G401 (cell line): ENCODE measurements at regions not wholly inside any gene's neighbourhood (a gene's known extent, or its start where the extent isn't known, plus 50 kb on each side); places are given as distances from the start of the nearest gene placed in this dataset.

Experiments used
- DNase-seq: peaks from one replicate; pipeline ENCODE4 v3.0.0-alpha.2; 2015; ENCODE audit warnings: low spot score
- in situ Hi-C: cut with HindIII; loops from 2 replicates; pipeline ENCODE4 v1.10.0; 2016; ENCODE audit warnings: low sequenced_read_pairs, mixed read lengths

DNA sequence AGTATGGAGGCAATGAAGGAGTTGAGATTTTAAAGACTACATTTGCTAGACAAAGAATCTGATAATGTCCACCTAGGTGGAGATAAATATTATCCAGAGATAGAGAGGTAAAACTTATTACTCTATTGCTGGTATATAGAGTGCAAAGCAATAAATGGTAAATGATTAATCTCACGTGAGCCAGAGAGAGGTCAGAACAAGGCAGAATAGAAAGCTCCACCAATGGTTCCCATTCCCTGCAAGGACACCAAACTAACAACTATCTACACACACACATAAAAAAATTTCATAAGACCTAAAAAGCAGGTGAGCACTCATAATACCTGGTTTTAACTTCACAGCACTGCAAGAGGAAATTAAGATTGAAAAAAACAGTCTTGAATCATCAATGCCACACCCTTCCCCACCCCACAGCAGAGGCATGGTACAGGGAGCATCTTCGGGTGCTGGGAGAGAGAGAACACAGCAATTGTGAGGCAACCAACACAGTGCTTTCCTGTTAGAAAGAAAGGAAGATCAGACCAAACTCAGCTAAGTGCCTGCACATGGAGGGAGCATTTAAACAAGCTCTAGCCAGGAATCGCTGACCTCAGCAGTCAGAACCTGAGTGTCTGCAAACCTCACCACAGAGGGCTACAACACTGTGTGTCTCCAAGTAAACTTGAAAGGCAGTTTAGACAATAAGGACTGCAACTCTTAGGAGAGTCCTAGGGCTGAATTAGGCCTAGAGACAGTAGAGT lies 1432.6 kb upstream of the TMEFF2 start:
- in situ Hi-C loops = no loop called here
- DNase-seq = no peak

DNA sequence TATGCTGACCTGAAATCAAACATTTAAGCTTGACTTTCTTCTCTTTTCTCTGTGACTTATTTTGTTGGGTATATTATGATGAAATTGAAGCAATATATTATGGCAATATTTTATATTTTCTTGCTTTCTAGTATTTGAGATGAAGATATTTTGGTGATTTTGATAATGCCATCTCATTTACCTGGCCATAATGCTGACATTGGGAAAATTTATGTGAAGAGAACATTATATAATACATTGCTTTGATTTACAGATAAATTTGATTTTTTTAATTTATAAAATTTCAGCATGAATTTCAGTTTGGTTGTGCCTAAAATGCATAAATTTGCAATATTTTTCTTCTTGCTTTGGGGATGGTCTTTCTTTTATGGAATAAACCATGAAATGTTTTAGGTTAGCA lies 1413.7 kb upstream of the TMEFF2 start:
- DNase-seq = no peak
- in situ Hi-C loops = no loop called here

DNA sequence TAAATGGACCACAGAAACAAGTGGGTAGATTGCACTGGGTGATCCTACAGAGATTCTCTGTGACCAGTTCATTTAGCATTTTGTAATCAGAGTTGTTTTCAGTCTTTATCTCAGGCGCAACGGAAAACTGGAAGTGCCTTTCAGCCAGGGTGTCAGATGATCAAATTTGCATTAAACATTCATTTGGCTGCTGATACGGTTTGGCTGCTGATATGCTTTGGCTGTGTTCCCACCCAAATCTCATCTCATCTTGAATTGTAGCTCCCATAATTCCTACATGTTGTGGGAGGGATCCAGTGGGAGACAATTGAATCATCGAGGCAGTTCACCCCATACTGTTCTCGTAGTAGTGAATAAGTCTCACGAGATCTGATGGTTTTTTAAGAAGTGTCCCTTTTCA lies 1396.1 kb upstream of the TMEFF2 start:
- no peak for DNase-seq
- in situ Hi-C loops = no loop called here

DNA sequence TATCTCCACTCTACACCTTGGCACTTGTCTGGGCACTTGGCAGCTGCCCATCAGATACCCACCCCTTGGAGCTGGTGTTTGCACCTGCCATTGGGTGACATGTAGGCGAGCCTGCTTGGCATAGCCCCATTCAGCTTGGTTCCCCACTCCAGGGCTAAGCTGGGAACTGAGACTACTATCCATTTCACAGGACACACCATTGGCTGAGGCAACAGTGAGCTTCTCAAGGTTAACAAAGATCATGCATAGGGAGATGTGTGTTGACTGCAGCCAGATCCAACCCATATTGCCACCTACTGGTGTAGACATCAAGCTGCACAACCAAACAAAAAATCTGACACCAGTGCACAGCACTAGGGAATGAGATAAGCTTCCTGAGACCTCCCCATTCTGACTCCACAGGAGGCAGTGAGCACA lies 1389.8 kb upstream of the TMEFF2 start:
- DNase-seq = no peak
- in situ Hi-C loops = no loop called here

DNA sequence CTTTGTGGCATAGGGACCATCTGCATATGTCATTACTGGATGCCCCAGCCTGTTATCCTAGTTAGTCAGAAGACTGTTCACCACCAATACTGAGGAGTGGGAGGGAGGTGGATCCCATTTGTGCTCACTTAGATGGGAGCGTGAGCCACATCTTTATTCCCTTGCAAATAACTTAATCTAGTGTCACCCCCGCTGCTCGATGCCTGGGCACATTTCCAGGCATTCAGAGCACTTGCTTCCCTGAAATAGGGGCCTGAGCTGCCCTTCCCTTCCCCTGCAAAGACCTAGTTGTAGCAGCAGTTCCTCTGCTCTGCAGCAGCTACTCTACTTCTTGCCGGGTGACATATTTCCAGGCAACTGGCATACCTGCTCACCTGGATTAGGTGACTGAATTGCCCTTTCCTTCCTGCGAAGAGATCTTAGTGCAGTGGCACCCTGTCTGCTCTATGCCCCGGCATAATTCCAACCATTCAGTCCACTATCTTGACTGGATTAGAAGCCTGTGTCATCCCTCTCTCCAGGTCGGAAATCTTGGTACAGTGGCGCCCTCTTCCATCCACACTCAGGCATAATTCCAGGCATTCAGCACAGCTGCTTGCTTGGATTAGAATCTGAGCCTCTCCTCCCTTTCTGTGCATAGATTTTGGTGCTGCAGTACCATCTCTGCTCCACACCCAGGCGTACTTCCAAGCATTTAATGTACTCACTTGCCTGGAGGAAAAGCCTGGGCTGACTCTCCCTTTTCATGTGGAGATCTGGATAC lies 1389.1 kb upstream of the TMEFF2 start:
- in situ Hi-C loops = no loop called here
- no peak for DNase-seq

DNA sequence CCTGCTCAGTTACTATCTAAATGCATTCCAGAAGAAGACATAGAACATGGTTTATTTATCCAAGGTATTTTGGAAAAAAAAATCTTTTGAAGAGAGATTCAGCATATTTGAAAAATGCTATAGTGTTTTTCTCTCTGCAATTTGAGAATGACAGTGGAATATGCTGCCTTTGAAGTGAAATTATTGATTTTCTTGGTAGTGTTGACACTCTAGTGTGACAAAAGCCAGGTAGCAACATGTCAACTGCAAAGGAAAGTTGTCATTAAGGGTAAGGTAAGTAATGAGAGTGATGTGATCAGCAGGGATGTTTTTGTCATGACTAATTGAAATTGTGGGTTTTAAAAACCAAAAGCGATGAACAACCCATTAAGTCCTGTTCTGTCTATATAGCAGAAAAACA lies 1387.1 kb upstream of the TMEFF2 start:
- in situ Hi-C loops = no loop called here
- DNase-seq = no peak

DNA sequence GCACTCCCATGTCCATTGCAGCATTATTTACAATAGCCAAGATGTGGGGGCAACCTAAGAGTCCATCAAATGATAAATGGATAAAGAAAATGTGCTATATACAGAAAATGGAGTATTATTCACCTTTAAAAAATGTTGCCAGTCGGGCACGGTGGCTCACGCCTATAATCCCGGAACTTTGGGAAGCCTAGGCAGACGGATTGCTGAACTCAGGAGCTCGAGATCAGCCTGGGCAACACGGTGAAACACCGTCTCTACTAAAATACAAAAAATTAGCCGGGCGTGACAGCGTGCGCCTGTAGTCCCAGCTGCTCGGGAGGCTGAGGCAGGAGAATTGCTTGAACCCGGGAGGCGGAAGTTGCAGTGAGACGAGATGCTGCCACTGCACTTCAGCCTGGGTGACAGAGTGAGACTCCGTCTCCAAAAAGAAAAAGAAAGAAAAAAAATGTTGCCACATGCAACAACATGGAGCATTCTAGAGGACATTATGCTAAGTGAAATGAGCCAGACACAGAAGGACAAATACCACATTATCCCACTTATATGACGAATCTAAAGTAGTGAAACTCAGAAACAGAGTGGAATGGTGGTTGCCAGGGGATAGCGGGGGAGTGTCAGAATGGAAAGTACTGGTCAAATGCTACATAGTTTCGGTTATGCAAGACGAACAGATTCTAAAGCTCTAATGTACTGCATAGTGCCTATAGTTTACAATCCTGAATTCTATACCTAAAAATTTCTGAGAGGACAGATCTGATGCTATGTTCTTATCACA lies 1385.6 kb upstream of the TMEFF2 start:
- in situ Hi-C loops = no loop called here
- no peak for DNase-seq

DNA sequence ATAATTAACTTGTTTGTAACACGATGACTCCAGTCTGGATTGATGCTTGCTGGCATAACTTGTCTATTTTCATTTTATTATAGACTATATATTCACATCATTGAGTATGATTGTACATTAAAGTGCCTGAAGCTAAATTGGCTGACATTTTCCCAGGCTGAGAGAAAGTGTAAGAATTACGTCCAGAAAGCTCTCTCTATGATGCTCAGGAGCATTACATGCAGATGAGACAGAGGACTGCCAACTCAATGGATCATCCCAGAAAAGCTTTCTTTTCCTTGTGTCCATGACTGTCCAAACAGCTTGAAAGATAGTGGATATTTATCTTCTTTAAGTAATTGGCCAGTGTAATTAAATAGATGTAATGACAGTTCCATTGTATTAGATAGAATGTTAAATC lies 1372.2 kb upstream of the TMEFF2 start:
- no peak for DNase-seq
- in situ Hi-C loops = no loop called here

DNA sequence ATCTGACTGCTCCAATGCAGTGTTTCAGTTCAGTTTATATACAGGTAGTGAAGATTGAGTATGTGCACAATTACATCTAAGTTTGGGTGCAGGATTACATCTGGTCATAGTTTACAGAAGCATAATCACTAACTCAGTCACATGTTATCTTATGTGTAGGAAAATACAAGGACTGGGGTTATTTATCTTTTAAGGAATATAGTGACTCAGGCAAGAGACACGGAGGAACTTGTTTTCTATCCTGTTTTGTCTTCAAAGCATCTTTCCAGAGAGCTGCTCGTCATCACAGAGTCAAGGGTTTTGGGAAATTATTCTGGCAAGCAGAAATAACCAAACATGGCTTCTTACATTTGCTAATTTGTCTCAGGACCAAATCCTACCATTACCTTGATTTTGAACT lies 1371.5 kb upstream of the TMEFF2 start:
- in situ Hi-C loops = no loop called here
- no peak for DNase-seq

DNA sequence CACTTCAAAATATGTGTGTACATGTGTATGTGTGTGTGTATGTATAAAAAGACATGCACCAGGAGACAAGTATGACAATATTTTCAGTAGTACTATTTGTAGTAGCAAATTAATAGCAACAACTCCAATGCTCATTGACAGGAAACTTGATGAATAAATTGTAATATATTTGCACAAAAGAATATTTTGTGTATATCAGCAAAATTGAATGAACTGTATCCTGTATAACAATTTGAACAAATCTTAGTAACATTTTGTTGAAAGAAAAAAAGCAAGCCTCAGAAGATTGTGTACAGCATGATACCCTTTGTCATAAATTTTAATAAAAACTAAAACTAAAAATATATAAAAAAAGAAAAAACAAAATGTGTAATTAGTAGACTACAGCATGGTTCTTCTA lies 1367.3 kb upstream of the TMEFF2 start:
- in situ Hi-C loops = no loop called here
- DNase-seq = no peak

DNA sequence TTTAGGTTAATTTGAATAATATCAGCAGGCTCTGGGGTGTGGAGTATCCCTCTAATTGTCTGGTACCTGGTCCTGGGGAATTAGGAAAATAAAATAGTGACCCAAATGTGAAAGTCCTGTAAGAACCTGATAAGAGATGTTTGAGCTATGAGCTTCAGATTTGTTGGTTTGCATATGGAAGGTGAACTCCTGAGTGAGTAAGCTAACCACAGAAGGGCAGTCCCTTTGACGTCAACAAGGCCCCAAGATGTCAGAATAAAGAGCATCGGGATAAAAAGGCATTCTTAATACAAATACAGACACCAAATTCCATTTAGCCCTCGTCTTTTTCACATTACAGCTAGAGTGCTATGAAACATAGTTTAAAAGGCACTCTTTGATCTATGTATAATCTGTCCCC lies 1366.3 kb upstream of the TMEFF2 start:
- in situ Hi-C loops = no loop called here
- DNase-seq = no peak

DNA sequence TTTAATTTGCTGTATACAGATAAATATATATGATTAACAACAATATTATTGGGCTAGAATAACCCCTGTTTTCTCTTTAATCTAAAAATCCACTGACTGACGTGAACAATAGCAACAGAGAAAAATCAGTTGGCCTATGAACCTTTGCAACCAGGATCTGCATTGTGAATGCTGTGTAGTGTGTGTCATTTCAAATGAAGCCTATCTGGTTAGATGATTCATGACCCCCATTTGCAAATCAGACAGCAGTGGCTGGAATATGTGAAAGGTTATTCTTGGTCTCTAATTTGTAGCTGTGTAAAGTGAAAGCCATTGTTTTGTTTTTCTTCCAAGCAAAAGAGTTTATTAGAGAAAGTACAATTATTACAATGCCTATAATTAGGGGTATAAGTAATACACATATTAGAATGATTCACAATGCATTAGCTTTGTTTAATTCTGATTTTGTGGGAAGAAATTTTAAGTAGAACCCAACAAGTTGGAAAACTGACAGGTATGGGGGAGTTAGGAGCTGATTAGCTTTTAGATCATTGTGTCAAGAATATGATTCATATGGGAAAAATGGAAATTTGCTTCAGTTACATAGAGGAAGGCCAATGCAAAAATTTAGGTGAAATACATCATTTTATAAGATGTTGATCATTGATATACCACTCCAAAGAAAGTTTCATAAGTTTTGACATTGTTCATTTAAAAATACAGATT lies 1362.2 kb upstream of the TMEFF2 start:
- in situ Hi-C loops = no loop called here
- DNase-seq = no peak

DNA sequence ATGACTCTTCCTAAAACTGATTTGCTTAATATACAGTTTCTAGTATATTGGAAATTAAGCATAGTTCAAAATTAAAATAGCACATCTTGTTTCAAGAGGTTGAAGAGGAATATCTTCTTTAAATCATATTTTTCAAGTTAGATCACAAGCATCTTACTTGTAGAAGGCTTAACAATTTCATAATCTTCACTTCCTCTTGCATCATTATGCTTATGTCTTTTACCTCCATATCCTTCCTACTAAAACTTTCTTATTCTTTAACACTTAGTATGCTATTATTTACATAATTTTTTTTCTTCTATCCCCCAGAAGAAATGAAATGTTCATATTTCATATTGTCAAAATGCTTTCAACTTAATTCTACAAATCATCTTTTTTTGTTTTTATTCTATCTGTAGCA lies 1354.9 kb upstream of the TMEFF2 start:
- in situ Hi-C loops = no loop called here
- DNase-seq = no peak

DNA sequence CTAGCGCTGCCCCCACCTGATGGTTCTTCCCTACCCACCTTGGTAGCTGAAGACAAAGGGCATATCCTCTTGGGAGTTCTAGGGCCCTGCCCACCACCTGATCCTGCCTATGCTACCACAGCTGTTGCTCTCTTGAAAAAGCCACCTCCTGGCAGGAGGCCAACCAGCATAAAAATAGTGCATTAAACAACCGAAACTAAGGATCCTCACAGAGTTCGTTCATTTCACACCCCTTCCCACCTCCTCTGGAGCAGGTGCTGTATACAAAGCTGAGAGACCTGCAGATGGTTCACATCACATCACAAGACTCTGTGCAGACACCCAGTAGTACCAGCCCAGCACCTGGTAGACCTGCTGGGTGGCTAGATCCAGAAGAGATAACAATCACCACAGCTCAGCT lies 1348.0 kb upstream of the TMEFF2 start:
- in situ Hi-C loops = no loop called here
- DNase-seq = no peak

DNA sequence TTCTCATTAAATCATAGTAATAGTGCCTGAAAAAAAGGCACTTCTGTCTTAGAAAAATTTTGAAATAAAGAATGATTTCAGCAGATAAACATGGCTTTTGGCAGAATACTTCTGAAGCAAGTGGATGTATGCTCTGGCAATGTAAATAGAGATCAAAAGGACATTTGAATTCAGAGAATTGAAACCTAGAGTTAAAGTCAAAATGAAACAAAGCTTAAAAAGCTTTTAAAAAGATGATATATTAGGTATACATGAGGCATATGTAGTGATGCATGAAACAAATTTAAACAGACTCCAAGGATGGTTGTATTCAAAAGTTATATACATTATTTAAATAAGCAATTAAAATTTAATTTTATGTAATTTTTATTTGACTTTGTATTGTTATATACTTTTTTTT lies 1344.5 kb upstream of the TMEFF2 start:
- DNase-seq = no peak
- in situ Hi-C loops = no loop called here

DNA sequence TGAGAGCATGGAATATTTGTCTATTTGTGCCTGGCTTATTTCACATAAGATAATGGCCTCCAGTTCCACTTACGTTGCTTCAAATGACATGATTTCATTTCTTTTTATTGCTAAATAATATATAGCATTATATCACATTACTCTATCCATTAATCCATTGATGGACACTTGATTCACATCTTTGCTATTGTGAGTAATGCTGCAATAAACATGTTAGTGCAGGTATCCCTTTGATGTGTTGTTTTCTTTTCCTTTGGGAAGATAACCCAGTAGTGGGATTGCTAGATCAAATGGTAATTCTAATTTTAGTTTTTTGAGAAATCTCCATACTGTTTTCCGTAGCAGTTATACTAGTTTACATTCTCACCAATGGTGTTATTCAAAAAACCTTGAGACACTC lies 1343.3 kb upstream of the TMEFF2 start:
- in situ Hi-C loops = no loop called here
- no peak for DNase-seq

DNA sequence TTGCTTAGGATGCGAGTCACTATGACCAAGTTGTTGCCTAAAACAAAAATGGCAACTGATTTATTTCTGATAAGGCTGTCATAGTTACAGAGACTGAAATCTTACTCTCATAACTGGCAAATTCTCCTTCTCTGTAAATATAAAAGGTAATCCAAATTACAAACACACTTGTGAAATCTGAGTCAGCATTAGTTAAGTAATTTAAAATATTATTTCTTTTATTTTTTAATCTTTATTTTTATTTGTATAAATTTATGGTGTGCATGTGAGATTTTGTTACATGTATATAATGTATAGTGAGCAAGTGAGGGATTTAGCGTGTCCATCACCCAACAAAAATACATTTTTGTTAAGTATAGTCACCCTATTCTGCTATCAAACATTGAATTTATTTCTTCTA lies 1342.8 kb upstream of the TMEFF2 start:
- in situ Hi-C loops = no loop called here

DNA sequence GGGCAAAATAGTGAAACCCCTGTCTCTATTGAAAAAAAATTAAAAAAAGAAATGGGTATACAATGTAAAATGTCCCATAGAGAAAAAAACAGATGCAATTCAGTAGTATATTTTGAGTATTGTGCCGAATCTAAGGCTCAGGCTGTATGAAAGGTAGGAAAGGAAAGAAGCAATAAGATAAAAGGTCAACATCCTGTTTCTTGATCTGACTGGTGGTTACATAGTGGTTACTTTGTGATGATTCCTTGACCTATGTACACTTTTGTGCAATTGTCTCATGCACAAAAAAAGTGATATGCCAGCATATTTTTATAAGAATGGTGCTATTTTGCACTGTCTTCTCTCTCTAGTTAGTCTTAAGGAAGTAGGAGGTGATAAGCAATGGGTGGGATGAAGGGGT lies 1333.7 kb upstream of the TMEFF2 start:
- no peak for DNase-seq
- in situ Hi-C loops = no loop called here

More for the DNA sequence above, 1342.8 kb upstream of the TMEFF2 start:
- DNase-seq = no peak

DNA sequence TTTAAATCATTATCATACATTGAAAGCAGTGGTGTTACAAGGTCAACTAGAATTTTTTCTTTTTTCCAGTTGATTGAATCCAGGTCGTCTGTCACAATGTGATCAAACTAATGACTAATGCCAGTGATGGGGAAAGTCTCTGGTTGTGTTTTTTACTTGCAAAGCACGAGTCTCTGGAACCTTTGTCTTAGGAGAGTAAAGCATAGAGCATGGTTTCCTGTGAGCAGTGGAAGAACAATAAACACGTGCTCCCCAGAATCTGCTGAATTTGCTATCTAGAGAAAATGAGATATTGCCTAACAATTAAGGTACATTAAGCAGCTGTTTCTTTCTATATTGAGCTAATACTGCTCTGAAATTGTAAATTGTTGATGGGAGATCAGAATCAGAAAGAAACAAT lies 1332.4 kb upstream of the TMEFF2 start:
- no peak for DNase-seq
- in situ Hi-C loops = no loop called here

DNA sequence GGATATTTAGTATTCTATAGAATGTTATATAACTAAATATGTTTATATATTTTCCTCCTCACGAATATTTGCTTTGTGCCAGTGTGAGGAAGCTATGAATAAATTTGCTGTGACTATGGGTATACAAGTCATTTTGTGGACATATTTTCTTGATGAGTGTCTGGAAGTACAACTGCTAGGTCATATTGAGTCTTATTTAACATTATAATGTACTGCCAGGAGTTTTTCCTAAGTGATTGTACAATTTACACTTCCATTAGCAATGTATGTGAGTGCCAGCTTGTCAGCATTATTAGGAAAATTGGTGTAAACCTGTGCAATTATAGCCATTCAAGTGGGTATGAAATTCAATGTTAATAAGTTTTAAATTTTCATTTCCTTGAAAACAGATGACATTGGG lies 1328.9 kb upstream of the TMEFF2 start:
- DNase-seq = no peak
- in situ Hi-C loops = no loop called here
